VCaP (cell line): ENCODE measurements at regions not wholly inside any gene's neighbourhood (a gene's known extent, or its start where the extent isn't known, plus 50 kb on each side); places are given as distances from the start of the nearest gene placed in this dataset.

Source experiments
- H3K27ac ChIP-seq: fragments of 450-650 bp; 2 replicates; pipeline ENCODE4 v1.5.1; 2017
- CTCF ChIP-seq: fragments of 450-650 bp; conservative IDR thresholded peaks from 2 replicates; pipeline ENCODE4 v1.5.1; 2017; ENCODE audit warnings: mild to moderate bottlenecking, moderate library complexity

- no peak for TF ChIP-seq CTCF
- H3K27ac ChIP-seq = no peak overlapping the region
These were observed 97.5 kb downstream of the CETN3 start for GRCh38 chr5:90312027-90312426.

- H3K27ac ChIP-seq = no peak overlapping the region
- TF ChIP-seq CTCF = no peak
These were observed 98.2 kb downstream of the CETN3 start for GRCh38 chr5:90311401-90311800.

GRCh38 chr5:90308787-90309585 lies 100.6 kb downstream of the CETN3 start:
- peak overlapping the region; percentile 37 for H3K27ac ChIP-seq
- TF ChIP-seq CTCF = no peak

GRCh38 chr5:90307782-90308181 lies 101.8 kb downstream of the CETN3 start:
- no peak for TF ChIP-seq CTCF
- no peak overlapping the region for H3K27ac ChIP-seq

- no peak for TF ChIP-seq CTCF
- H3K27ac ChIP-seq = no peak overlapping the region
These were observed 102.2 kb downstream of the CETN3 start for GRCh38 chr5:90307322-90307721.

GRCh38 chr5:90306613-90307012 lies 102.9 kb downstream of the CETN3 start:
- no peak for TF ChIP-seq CTCF
- no peak overlapping the region for H3K27ac ChIP-seq

- no peak for TF ChIP-seq CTCF
- no peak overlapping the region for H3K27ac ChIP-seq
These were observed 104.4 kb downstream of the CETN3 start for GRCh38 chr5:90305041-90305720.
